H1 (cell line): ENCODE measurements at regions not wholly inside any gene's neighbourhood (a gene's known extent, or its start where the extent isn't known, plus 50 kb on each side); places are given as distances from the start of the nearest gene placed in this dataset.

Experiments
- CTCF ChIA-PET: fragments of 300-600 bp; sonication (Branson Sonifier 250); formaldehyde crosslinking; loops from one replicate; lab custom pipeline; 2021; ENCODE audit not compliant: partially characterized antibody; lab: Charles Lee
- POLR2A ChIA-PET: fragments of 300-600 bp; sonication (Branson Sonifier 250); formaldehyde crosslinking; loops from one replicate; lab custom pipeline; 2021; ENCODE audit warnings: inconsistent platforms; ENCODE audit not compliant: partially characterized antibody; lab: Charles Lee
- DNase-seq, 2 experiments: peaks; one replicate each; pipeline versions ENCODE4 v3.0.0 to v3.0.0-alpha.2; 2010 to 2022; ENCODE audit warnings: low spot score in 2 of 2, low read depth in 1 of 2, mixed read lengths in 1 of 2
- FAIRE-seq: peaks from 2 replicates; lab custom pipeline; 2011; peaks lifted over from hg19 to GRCh38; lab: Jason Lieb, UNC
- H2AFZ ChIP-seq: 2 replicates; pipeline ENCODE4 v1.8.1; 2012; ENCODE audit warnings: low read length, inconsistent platforms
- H2AK5ac ChIP-seq: 2 replicates; pipeline ENCODE4 v1.6.1; 2013; ENCODE audit warnings: low read depth, low read length
- H2BK120ac ChIP-seq: replicated peaks from 2 replicates; pipeline ENCODE3; 2013; ENCODE audit warnings: low read depth, low read length, inconsistent platforms
- H2BK12ac ChIP-seq: 2 replicates; pipeline ENCODE4 v1.6.1; 2013; ENCODE audit warnings: low read depth, low read length
- H2BK15ac ChIP-seq: 2 replicates; pipeline ENCODE4 v1.6.1; 2013; ENCODE audit warnings: low read length
- H2BK20ac ChIP-seq: 2 replicates; pipeline ENCODE4 v1.6.1; 2013; ENCODE audit warnings: low read length
- H2BK5ac ChIP-seq: 2 replicates; pipeline ENCODE4 v1.6.1; 2013; ENCODE audit warnings: low read depth, low read length
- H3K14ac ChIP-seq: 2 replicates; pipeline ENCODE4 v1.6.1; 2013; ENCODE audit warnings: inconsistent platforms; ENCODE audit not compliant: insufficient read length
- H3K18ac ChIP-seq: 2 replicates; pipeline ENCODE4 v1.6.1; 2013; ENCODE audit warnings: low read length; ENCODE audit errors: extremely low read depth
- H3K23ac ChIP-seq: 2 replicates; pipeline ENCODE4 v1.6.1; 2013; ENCODE audit warnings: inconsistent platforms; ENCODE audit not compliant: insufficient read length
- H3K23me2 ChIP-seq: 2 replicates; pipeline ENCODE4 v1.6.1; 2013; ENCODE audit warnings: low read depth, low read length
- H3K27ac ChIP-seq: 2 replicates; pipeline ENCODE4 v1.6.1; 2011; ENCODE audit warnings: low read depth, low read length, inconsistent platforms
- H3K27me3 ChIP-seq, 4 experiments: replicated peaks in 1 of 4; 1 replicate in 1 of 4; 2 replicates in 3 of 4; pipeline versions ENCODE4 v1.6.1 to v1.8.1; 2011 to 2013; ENCODE audit warnings: low read length in 3 of 4, mild to moderate bottlenecking in 3 of 4, inconsistent platforms in 2 of 4, mixed read lengths in 2 of 4, moderate library complexity in 1 of 4; ENCODE audit not compliant: control insufficient read depth in 3 of 4, insufficient read depth in 3 of 4; ENCODE audit errors: extremely low read depth in 1 of 4
- H3K36me3 ChIP-seq, 4 experiments: 2 replicates each; pipeline versions ENCODE4 v1.6.1 to v1.8.1; 2011 to 2013; ENCODE audit warnings: mild to moderate bottlenecking in 4 of 4, low read length in 3 of 4, moderate library complexity in 2 of 4, control low read depth in 1 of 4, inconsistent platforms in 1 of 4; ENCODE audit not compliant: insufficient read depth in 4 of 4, control insufficient read depth in 2 of 4
- H3K4ac ChIP-seq: replicated peaks from 2 replicates; pipeline ENCODE3; 2013; ENCODE audit warnings: low read length, low read depth, mixed read lengths, inconsistent platforms; ENCODE audit not compliant: insufficient read length
- H3K4me1 ChIP-seq, 4 experiments: replicated peaks in 1 of 4; 1 replicate in 1 of 4; 2 replicates in 3 of 4; pipeline versions ENCODE4 v1.6.1 to v1.8.1; 2011 to 2013; ENCODE audit warnings: low read length in 3 of 4, inconsistent platforms in 2 of 4, mixed read lengths in 1 of 4; ENCODE audit not compliant: insufficient read depth in 4 of 4, control insufficient read depth in 3 of 4
- H3K4me2 ChIP-seq, 2 experiments: 2 replicates each; pipeline versions ENCODE4 v1.6.1 to v1.8.1; 2011 to 2013; ENCODE audit warnings: low read depth in 2 of 2, low read length in 2 of 2, control low read depth in 1 of 2, inconsistent platforms in 1 of 2, mild to moderate bottlenecking in 1 of 2; ENCODE audit not compliant: insufficient read depth in 1 of 2
- H3K4me3 ChIP-seq, 4 experiments: fragments of 200-600, 300-600 bp in 1 of 4; sonication (generic), shearing (Covaris generic), sonication (Bioruptor Twin) in 1 of 4; 2 replicates each; pipeline versions ENCODE4 v1.5.1 to v1.8.1; 2011 to 2016; ENCODE audit warnings: low read length in 4 of 4, low read depth in 3 of 4, control low read depth in 2 of 4, inconsistent platforms in 2 of 4, mild to moderate bottlenecking in 2 of 4, mixed read lengths in 1 of 4, moderate library complexity in 1 of 4; ENCODE audit not compliant: insufficient read depth in 2 of 4; ENCODE audit errors: extremely low read depth in 1 of 4
- H3K56ac ChIP-seq: replicated peaks from 2 replicates; pipeline ENCODE3; 2013; ENCODE audit warnings: low read depth, mild to moderate bottlenecking, mixed read lengths, low read length, inconsistent platforms; ENCODE audit not compliant: insufficient read length
- H3K79me1 ChIP-seq: 2 replicates; pipeline ENCODE4 v1.6.1; 2013; ENCODE audit warnings: low read depth, low read length, control low read depth
- H3K79me2 ChIP-seq, 2 experiments: 2 replicates each; pipeline versions ENCODE4 v1.6.1 to v1.8.1; 2012 to 2013; ENCODE audit warnings: low read length in 2 of 2, mild to moderate bottlenecking in 2 of 2, inconsistent platforms in 1 of 2; ENCODE audit not compliant: insufficient read depth in 2 of 2, control insufficient read depth in 1 of 2
- H3K9ac ChIP-seq, 4 experiments: replicated peaks in 1 of 4; 1 replicate in 1 of 4; 2 replicates in 3 of 4; pipeline versions ENCODE4 v1.6.1 to v1.8.1; 2011 to 2013; ENCODE audit warnings: low read depth in 3 of 4, low read length in 3 of 4, control low read depth in 2 of 4, mild to moderate bottlenecking in 2 of 4, moderate library complexity in 2 of 4, inconsistent platforms in 1 of 4; ENCODE audit errors: extremely low read depth in 1 of 4
- H3K9me3 ChIP-seq, 2 experiments: 2 replicates each; pipeline versions ENCODE4 v1.6.1 to v1.8.1; 2012 to 2013; ENCODE audit warnings: mild to moderate bottlenecking in 2 of 2, moderate library complexity in 2 of 2, control low read depth in 1 of 2, inconsistent platforms in 1 of 2, low read depth in 1 of 2, low read length in 1 of 2, mixed read lengths in 1 of 2; ENCODE audit not compliant: insufficient read depth in 2 of 2
- H4K20me1 ChIP-seq, 2 experiments: replicated peaks in 1 of 2; 2 replicates each; pipeline versions ENCODE3 to v1.8.1; 2011 to 2013; ENCODE audit warnings: inconsistent platforms in 2 of 2, low read length in 2 of 2, mild to moderate bottlenecking in 1 of 2; ENCODE audit not compliant: insufficient read depth in 2 of 2, control insufficient read depth in 1 of 2
- H4K5ac ChIP-seq: 2 replicates; pipeline ENCODE4 v1.6.1; 2013; ENCODE audit warnings: low read length, low read depth, mixed read lengths, inconsistent platforms; ENCODE audit not compliant: insufficient read length
- H4K8ac ChIP-seq: 2 replicates; pipeline ENCODE4 v1.8.0; 2013; ENCODE audit warnings: mild to moderate bottlenecking, moderate library complexity, low read length, inconsistent platforms; ENCODE audit not compliant: insufficient read depth; ENCODE audit errors: extremely low read depth
- H4K91ac ChIP-seq: replicated peaks from 2 replicates; pipeline ENCODE3; 2013; ENCODE audit warnings: low read length, mixed read lengths, inconsistent platforms; ENCODE audit not compliant: insufficient read length
- CHD1 ChIP-seq: IDR thresholded peaks from 2 replicates; pipeline ENCODE4 v1.6.1; 2012; ENCODE audit warnings: low read depth, low read length, improper control_type of control experiment
- CHD2 ChIP-seq: IDR thresholded peaks from 2 replicates; pipeline ENCODE4 v1.6.1; 2012; ENCODE audit warnings: low read length, improper control_type of control experiment
- FOSL1 ChIP-seq: IDR thresholded peaks from 2 replicates; pipeline ENCODE4 v1.6.1; 2011; ENCODE audit warnings: mild to moderate bottlenecking, low read depth, low read length, moderate library complexity; ENCODE audit not compliant: insufficient read depth
- HDAC6 ChIP-seq: IDR thresholded peaks from one replicate; pipeline ENCODE4 v1.7.1; 2012; ENCODE audit warnings: low read depth, mild to moderate bottlenecking, inconsistent platforms, low read length, moderate library complexity
- KDM1A ChIP-seq: fragments of 200-600, 300-600 bp; sonication (generic); IDR thresholded peaks from 2 replicates; pipeline ENCODE4 v1.7.1; 2016; ENCODE audit warnings: mild to moderate bottlenecking, low read length, borderline replicate concordance
- SIX5 ChIP-seq: IDR thresholded peaks from 2 replicates; pipeline ENCODE4 v1.6.1; 2011; ENCODE audit warnings: mild to moderate bottlenecking, low read depth, low read length
- TAF7 ChIP-seq: optimal IDR thresholded peaks from 2 replicates; pipeline ENCODE3; 2011; ENCODE audit warnings: low read depth, mild to moderate bottlenecking, inconsistent platforms, low read length, moderate library complexity, borderline replicate concordance
- WGBS, 2 experiments: shearing (Covaris generic) in 1 of 2; methylation state at CpG; one replicate each; pipeline versions ENCODE4 v1.1.6 to v1.1.7; 2013 to 2015; ENCODE audit warnings: low lambda C conversion rate in 2 of 2, mixed read lengths in 2 of 2, inconsistent platforms in 1 of 2, low coverage in 1 of 2, missing lambda C conversion rate in 1 of 2; ENCODE audit not compliant: insufficient replicate concordance in 2 of 2, insufficient coverage in 1 of 2, insufficient read length in 1 of 2; ENCODE audit errors: extremely low coverage in 1 of 2, missing lambda C conversion rate in 1 of 2; 5-methylcytosine and 5-hydroxymethylcytosine counted together

- POLR2A ChIA-PET: no interaction called here
- FAIRE-seq: no peak
These were observed 200.0 kb downstream of the ADGRG6 start for GRCh38 chr6:142501795-142502194.

More at GRCh38 chr6:142501795-142502194, 200.0 kb downstream of the ADGRG6 start:
- Histone ChIP-seq H3K9ac (no peak overlapping the region), H3K4me3 (no peak overlapping the region), H3K4me1 (no peaks in the 10 kb centered on the region), H4K20me1 (no peaks in the 10 kb centered on the region), H3K27ac (no peak overlapping the region), H3K23ac (no peak overlapping the region), H2BK5ac (no peak overlapping the region), H4K8ac (no peak overlapping the region), H2BK120ac (no peak overlapping the region), H4K5ac (no peak overlapping the region), H2AFZ (no peak overlapping the region), H2BK20ac (no peak overlapping the region), H2BK15ac (no peak overlapping the region), H3K18ac (no peak overlapping the region), H3K4me2 (no peak overlapping the region), H2AK5ac (no peak overlapping the region), H3K79me1 (no peaks in the 10 kb centered on the region), H3K79me2 (no peaks in the 10 kb centered on the region), H2BK12ac (no peak overlapping the region), H4K91ac (no peak overlapping the region), H3K4ac (no peak overlapping the region), H3K56ac (no peak overlapping the region), H3K27me3 (no peaks in the 10 kb centered on the region), H3K14ac (no peak overlapping the region), H3K9me3 (peaks cover 5 to 11% of the 10 kb centered on the region in 2 experiments; a peak in 3 of 4 replicates), H3K23me2 (no peaks in the 10 kb centered on the region; the same call in 1 of the 2 replicates), H3K36me3 (no peaks in the 10 kb centered on the region)
- CTCF ChIA-PET: interaction anchor here (0.9 kb wide), 1 partner anchor 21 kb away, joined by 3 read pairs; no protein-coding TSS in a partner anchor
- no peak for TF ChIP-seq TAF7
- no peak for TF ChIP-seq KDM1A
- no peak for TF ChIP-seq CHD2
- TF ChIP-seq FOSL1: no peak
- no peak for TF ChIP-seq SIX5
- no peak for TF ChIP-seq CHD1
- no peak for TF ChIP-seq HDAC6
- DNase-seq: no peak
- 98% methylated on average over 3 of the region's 3 CpGs; no CpG with 5 or more reads in 1 of the 2 experiments for WGBS, 2 experiments
